HG03045 (cell line): ENCODE measurements at regions not wholly inside any gene's neighbourhood (a gene's known extent, or its start where the extent isn't known, plus 50 kb on each side); places are given as distances from the start of the nearest gene placed in this dataset.
"Not testable (repeated sequence)": the region's sequence is repeated elsewhere in the genome, so short reads cannot be mapped to it uniquely, and the experiment has no call there.

Experiments used
- ATAC-seq: cut with Tn5 transposase; IDR thresholded peaks from one replicate; pipeline ENCODE4 v1.9.1; 2021; ENCODE audit warnings: mild to moderate bottlenecking, moderate library complexity; ENCODE audit not compliant: unreplicated experiment

DNA sequence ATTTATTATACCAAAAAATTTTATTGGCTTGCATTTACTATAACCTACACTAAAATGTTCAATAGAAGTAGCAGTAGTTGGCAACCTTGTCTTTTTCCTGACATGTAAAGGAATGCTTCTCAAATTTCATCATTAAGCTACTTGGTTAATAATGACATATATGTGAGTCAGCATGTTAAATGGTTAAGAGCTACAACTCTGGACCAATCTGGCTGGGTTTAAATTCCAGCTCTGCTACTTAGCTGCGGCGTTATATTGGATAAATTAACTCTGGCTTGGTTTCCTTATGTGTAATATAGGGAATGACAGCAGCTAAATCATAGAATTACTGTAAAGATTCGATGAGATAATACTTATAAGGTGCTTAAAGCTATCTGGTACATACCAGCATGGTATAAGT lies 53.7 kb upstream of the OTOGL start:
- no peak for ATAC-seq

DNA sequence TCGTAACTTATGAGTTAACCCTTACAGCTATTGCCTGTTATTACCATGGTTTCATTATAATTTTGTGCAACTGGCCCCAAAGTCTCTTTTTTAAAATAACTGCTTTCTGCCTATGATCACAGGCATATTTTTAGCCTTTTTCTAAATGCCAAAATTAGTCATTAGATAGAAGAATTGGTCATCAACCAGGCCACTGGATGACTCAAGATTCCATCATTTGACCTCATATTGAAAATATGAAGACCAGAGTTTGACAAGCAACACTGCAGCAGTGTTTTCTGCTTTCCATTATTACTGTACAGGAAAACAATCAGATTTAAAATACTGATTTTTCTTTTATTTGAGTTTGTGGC lies 54.7 kb upstream of the OTOGL start:
- ATAC-seq, result no peak

DNA sequence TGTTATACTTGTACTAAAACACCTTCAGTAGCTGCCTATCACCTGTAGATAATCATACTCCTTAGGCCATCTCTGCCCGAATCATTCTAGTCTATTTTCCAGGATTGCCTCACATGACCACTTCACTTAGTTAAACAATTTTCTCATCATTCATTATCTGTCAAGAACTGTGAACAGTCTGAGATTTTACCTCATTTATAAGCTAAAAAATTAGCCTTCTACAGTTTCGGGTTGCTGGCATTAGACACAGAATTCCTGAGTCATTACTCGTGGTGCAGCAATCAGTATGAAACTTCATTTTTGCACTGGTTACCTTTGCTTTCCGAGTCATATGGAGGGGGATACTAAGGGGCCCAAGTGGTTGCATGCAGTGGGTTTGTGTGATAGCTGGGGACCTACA lies 57.6 kb upstream of the OTOGL start:
- no peak for ATAC-seq

DNA sequence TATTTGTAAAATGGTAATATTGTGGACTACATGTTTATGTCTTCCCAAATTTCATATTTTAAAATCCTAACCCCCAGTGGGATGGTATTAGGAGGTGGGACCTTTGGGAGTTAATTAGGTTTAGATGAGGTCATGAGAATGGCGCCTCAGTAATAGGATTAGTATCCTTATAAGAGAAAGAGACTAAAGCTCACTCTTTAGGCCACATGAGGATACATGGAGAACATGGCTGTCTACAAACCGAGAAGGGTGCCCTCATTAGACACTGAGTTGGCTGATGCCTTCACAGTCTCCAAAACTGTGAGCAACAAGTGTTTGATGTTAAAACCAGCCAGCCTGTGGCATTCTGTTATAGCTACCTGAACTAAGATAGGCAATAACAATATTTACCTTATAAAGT lies 58.3 kb upstream of the OTOGL start:
- ATAC-seq, result no peak

DNA sequence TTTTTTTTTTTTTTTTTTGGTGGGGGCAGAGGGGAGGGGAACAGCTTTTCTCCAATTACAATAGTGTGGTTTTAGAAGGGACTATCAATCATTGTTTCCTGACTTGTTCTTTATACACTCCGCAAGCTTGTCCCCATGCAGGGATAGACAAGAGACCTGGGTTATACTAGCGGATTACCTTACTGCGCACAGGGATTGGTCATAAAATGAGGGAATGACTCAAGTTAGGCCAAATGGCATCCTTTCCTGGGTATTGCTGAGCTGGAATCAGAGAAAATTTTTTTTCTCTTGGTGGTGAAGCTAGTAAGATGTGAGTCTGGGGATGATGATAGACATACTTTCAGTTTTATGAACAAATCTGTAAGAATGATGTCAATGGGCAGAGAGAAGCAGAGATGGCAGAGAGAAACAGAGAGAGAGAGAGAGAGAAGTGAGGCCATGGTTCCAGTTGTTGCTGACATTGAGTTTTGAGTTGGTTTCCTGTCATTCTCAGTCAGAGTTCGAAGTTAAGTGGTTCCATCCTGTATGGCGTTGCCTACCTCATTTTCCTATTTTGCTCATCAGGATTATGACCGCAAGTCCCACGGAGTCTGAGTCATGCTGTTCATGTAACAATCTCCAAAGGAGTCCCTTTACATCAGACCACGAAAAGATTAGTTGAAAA lies 59.1 kb upstream of the OTOGL start:
- ATAC-seq, result no peak

DNA sequence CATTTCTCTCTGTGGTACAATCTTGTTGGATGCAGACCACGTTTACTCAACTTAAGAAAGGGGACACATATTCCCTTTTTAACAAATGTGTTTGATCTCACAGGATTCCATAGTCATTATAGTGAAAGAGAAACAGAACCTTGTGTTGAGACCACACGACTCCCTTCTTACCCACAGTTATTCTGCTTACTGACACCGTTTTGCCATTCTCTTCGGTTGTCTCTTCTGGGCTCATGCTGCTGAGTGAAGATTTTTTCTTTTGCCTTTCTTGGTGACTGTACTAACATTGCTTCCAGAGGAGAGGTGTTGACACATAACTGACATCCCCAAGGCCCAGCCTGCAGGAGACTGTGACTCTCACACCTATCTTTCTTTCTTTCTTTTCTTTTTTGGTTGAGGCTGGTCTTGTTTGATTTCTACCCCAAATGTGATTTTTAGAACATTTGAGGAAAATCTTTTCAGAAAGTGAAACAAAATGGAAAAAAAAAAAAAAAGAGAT lies 61.2 kb upstream of the OTOGL start:
- no peak for ATAC-seq

DNA sequence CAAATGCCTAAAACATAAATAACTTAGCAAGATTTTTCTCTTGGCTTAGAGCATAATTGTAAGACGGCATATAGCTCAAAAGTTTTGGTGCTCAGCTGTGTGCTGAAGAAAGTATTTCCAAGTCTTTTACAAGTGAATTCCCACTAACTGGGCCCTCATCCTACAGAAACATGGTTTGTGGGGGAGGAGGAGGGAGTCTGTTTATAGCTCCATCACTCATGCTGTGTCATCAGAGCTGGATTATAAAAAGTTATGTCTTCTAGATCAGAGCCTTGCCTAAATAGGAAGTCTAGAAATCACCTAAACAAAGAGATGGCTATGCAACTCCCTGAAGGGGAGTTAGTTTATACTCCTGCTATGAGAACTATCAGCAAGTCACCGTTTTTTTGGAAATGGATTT lies 65.9 kb upstream of the OTOGL start:
- no peak for ATAC-seq

DNA sequence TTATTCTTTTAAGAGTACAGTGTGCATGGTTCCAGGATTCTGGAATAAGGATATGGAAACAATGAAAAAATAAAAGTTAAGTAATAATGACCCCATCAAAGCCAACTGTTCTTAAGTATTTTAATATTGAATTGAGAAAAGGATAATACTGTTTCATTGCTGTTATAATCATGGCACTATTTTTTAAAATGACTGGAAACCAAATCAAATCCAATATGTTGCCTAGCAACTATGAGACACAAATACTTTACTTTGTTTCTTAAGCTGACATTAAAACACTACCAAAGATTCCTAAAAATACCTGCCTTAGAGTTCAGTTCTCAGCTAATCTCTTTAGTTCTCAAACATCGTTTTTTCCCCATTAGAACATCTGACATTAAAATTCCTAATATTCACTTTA lies 66.4 kb upstream of the OTOGL start:
- no peak for ATAC-seq

DNA sequence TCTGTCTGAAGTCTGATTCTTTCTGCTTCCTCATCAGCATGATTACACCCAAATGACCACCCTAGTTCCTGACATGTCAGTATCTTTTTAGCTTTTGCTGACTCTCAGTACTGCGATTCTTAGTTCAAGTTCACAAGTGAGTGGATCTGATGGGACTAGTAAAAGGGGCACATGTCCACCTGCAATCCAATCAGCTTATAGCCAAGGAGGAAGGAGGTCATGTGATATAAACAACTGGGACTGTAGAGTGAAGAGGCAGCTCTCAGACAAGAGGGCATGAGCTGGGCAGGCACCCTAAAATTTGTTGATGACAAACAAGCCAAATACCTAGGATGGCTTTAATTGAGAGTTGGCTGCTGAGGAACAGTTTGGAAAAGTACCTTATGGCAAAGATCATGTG lies 68.1 kb upstream of the OTOGL start:
- no peak for ATAC-seq

DNA sequence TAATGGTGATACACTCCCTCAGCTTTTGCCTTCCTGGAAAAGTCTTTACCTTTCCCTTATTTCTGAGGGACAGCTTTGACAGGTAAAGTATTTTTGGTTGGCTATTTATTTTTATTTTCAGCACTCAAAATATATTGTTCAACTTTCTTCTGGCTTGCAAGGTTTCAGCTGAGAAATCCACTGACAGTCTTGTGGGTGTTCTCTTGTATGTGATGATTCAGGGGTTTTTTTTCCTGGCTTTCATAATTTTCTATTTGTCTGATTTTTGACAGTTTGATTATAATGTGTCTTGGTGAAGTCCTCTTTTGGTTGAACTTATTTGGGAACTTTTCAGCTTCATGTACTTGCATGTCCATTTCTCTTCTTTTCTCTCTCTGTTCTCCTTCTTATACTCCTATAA lies 73.7 kb upstream of the OTOGL start:
- no peak for ATAC-seq

DNA sequence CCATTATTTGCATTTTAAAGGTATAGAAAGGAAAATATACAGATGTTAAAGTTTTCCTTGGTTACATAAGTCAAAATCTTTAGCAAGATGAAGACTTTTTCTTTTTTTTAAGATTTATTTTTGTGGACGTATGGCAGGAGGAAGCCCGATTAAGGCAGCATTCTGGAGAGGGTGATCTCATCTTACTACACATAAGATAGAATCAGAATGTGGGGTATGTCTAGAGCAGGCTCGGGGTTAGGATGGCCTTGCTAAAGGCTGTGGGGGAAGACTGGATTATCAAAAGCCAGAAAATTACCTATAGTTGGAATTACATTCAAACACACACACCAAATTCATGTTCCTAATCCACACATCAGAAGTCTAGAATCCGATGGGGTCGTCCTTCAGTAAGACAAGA lies 79.6 kb upstream of the OTOGL start:
- no peak for ATAC-seq

DNA sequence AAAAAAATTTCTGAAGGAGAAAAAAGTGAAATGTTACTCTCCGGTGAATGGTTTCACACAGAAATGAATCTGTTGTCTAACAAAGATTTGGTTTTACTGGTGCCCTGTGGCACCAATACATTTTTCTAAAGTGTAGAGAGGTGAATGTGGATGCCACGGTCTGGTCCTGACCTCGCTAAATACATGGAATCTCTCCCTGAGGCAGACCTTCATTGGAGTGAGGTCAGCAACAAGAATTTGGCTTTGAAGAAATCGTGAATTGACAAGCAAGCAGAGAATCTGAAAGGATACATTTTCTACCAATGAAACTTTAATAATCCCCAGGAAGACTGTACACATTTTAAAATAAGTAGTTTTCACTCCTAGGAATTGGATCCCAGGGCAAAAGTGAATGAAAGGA lies 81.2 kb upstream of the OTOGL start:
- no peak for ATAC-seq

DNA sequence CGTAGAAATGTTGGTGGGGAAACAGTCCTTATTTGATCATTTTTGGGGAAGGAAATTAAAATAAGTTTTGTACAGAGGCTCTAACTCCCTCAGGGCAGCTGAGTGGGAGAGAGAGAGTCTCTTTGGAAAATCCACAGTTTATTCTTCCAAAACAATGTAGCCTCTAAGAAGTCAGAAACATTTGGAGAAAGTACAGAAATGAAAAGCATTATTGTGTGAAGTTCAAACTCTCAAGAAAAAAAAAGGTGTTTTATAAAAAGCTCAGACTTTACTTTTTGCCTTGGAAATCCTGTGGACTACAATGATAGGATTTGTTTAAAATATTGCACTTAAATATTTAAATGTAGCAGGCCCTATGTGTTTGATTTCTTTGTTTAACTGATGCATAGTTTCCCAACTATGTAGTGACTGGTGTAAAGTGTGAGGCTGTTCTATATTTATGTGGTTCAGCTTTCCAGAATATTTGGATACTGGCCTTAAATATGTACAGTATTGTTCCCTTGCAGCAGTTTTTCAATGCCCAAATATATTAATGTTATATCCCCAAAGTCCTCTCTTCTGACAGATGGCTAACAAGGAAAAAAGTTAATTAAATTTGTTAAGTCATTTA lies 82.0 kb upstream of the OTOGL start:
- ATAC-seq, result no peak

DNA sequence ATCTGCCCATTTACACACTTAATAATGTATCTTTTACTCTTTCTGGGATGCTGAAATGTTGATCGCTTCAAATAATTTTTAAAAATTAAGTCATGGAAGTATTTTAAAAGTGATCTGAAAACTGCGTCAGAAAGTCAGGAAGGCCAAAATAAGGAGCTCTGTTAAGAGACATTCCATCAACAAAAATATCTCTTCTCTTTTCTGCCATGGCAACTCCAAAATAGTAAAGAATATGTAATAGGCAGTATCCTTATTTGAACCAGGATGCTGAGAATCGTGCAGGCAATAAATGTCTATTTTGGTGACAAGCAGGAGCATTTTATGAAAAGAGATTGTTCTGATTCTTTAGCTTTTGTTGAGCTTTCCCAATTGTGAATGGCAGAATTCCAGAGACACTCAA lies 81.8 kb upstream of the PPP1R12A start:
- ATAC-seq, result no peak

DNA sequence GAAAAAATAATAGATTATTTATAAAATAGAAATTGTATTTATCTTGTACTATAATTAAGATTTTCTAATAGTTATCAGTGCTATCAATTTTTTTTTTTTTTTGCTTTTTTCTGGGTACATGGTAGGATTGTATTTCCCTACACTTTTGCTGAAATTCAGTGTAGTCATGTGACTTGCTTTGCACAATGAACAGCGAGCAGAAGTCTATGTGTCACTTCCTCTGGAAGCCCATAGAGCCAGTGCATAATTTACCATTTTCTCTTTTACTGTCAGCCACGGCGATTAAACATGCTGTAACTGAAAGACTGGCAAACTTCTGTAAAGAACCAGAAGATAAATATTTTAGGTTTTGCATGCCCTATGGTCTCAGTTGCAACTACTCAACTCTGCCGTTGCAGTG lies 80.8 kb upstream of the PPP1R12A start:
- ATAC-seq, result no peak

DNA sequence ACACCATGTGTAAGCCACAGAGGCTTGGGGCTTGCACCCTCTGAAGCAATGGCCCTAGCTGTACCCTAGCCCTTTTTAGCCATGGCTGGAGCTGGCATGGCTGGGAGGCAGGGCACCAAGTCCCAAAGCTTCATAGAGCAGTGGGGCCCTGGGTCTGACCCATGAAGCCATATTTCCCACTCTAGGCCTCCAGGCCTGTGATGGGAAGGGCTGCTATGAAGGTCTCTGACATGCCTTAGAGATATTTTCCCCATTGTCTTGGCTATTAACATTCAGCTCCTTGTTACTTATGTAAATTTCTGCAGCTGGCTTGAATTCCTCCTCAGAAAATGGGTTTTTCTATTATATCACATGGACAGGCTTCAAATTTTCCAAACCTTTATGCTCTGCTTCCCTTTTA lies 68.8 kb upstream of the PPP1R12A start:
- ATAC-seq, result not testable (repeated sequence)

DNA sequence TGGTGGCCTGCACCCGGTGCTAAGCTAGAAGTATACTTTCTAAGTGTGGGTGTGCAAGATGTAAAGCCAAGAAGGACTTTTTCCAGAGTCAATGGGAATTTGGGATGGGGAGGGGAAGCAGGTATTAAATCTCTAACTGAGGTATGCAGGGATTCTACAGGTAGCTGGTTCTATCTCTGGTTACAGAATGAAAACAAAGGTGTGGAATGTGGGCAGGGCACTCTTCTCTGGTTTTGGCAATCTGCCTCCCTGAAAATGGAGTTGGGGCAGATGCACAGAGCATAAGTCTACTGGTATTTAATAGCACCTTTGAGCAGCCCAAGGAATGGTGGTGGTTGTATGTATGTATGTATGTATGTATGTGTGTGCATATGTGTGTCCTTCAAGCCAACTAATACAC lies 66.7 kb upstream of the PPP1R12A start:
- ATAC-seq, result no peak

DNA sequence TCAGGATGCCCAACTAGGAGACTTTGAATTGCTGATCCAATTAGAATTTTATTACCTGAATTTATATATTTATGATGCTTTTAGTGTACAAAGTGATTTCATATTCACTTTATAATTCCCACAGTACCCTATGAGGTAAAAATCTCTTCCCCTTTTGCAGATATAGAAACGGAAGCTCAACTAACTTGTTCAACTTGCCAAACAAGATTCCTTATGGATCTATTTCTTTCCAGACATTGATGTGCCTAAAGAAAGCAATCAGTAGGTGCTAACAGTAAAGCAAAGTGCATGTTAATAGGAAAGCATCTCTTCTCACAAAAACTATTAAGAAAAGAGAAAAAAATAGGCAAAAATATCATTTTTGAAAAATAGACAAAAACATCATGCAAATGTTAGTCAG lies 65.9 kb upstream of the PPP1R12A start:
- no peak for ATAC-seq

DNA sequence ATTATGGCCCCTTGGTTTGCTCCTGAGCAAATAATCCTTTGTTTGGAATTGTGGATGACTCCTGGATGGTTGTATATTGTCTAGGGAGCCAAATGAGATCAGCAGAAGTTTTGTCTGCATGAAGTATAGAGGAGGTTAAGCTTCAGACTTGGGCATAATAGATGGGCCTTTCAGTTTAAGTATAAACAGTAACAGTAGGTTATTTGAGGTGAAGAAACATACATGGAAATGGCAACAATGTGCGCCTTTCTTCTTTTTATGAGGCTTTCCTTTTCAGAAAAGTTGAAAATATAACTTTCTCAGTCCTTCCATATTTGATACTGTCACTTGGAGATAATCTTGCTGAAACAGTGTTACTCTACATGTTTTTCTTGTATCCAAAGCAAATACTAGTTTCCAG lies 63.7 kb upstream of the PPP1R12A start:
- no peak for ATAC-seq

DNA sequence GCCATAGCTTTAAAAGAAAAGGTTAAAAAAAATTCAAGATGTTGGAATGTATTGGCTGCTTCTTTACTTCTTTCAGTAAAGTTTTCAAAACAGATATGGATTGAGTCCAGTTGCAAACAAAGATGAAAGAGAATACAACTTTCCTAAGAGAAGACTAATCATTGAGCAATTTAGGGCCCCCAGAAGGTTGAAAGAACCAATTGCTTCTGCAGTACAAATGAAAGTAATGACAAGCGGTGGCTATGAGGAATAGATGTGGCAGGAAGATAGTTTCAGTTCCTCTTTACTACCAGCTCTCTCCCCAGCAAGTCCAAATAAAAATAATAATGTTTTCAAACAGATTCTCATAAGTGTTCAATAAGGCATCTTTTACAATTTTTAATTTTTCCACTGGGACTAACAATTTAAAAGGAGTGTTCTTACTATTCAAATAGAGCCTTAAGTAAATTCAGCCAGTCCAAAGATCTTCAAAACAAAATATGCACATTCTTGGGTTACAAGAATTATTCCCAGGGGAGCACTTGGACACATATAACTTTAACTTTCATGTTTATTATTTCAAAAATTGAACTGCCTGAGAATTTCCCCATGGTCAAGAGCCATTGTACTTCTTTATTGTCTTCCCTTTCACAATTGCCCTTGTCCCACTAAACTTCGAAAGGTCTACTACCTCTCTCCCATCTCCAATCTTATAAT lies 62.3 kb upstream of the PPP1R12A start:
- peak; percentile 93 for ATAC-seq

DNA sequence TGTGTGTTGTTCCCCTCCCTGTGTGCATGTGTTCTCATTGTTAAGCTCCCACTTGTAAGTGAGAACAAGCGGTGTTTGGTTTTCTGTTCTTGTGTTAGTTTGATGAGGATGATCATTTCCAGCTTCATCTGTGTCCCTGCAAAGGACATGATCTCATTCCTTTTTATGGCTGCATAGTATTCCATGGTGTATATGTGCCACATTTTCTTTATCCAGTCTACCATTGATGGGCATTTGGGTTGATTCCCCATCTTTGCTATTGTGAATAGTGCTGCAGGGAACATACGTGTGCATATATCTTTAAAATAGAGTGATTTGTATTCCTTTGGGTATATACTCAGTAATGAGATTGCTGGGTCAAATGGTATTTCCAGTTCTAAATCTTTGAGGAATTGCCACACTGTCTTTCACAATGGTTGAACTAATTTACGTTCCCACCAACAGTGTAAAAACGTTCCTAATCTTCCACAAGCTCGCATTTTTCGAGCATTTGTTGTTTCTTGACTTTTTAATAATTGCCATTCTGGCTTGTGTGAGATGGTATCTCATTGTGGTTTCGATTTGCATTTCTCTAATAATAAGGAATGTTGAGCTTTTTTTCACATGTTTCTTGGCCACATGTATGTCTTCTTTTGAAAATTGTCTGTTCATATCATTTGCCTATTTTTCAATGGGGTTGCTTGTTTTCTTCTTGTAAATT lies 60.6 kb upstream of the PPP1R12A start:
- not testable (repeated sequence) for ATAC-seq
